K562 (cell line): ENCODE measurements at regions not wholly inside any gene's neighbourhood (a gene's known extent, or its start where the extent isn't known, plus 50 kb on each side); places are given as distances from the start of the nearest gene placed in this dataset.
A peak's percentile ranks its signal among the peaks of the same experiment; 100 is the strongest.

Experiments used
- ATAC-seq: fragments of 200-7000 bp; cut with Tn5 transposase; 3 replicates; pipeline ENCODE4 v1.9.1; 2020; ENCODE audit warnings: moderate library complexity
- BruUV-seq: library from RNA; stranded (reverse); fragments of 400-500 nt; replicated peaks from 2 replicates; lab custom pipeline; 2021; lab: Mats Ljungman, UMichigan
- CTCF ChIA-PET: fragments of 300-600 bp; formaldehyde crosslinking; extraction: SDS; loops from one replicate; lab custom pipeline; 2021; ENCODE audit warnings: low intra/inter-chr PET ratio; lab: Yijun Ruan, JAX
- POLR2A ChIA-PET: fragments of 300-600, 350-650 bp; sonication (Branson Sonifier 250); formaldehyde crosslinking; extraction: SDS; loops from one replicate; lab custom pipeline; 2021; ENCODE audit warnings: antibody characterized with exemption, inconsistent platforms; lab: Yijun Ruan, JAX
- DNase-seq, 4 experiments: peaks; one replicate each; pipeline versions ENCODE4 v3.0.0 to v3.0.0-alpha.2; 2011 to 2018; ENCODE audit warnings: low spot score in 3 of 4, mixed read lengths in 3 of 4; ENCODE audit errors: extremely low read depth in 1 of 4
- FAIRE-seq: peaks from 2 replicates; lab custom pipeline; 2011; peaks lifted over from hg19 to GRCh38; lab: Jason Lieb, UNC
- H2AFZ ChIP-seq: 2 replicates; pipeline ENCODE4 v1.6.0; 2011; ENCODE audit warnings: low read depth, low read length, control low read depth, inconsistent platforms
- H3K27ac ChIP-seq: fragments of 200-600 bp; 3 replicates; pipeline ENCODE4 v1.8.0; 2011; ENCODE audit warnings: low read depth, mild to moderate bottlenecking, control low read depth, inconsistent platforms, low read length, moderate library complexity, mixed read lengths; ENCODE audit errors: extremely low read depth
- H3K27me3 ChIP-seq, 2 experiments: fragments of 300-600 bp in 1 of 2; 2 replicates in 1 of 2; 3 replicates in 1 of 2; pipeline versions ENCODE4 v1.6.0 to v1.8.0; 2011; ENCODE audit warnings: inconsistent platforms in 2 of 2, low read length in 2 of 2, mild to moderate bottlenecking in 1 of 2, mixed read lengths in 1 of 2, moderate library complexity in 1 of 2; ENCODE audit not compliant: control insufficient read depth in 2 of 2, insufficient read depth in 2 of 2
- H3K36me3 ChIP-seq: fragments of 300-600 bp; 3 replicates; pipeline ENCODE4 v1.8.0; 2011; ENCODE audit warnings: mild to moderate bottlenecking, low read length, inconsistent platforms; ENCODE audit not compliant: control insufficient read depth, insufficient read depth
- H3K4me1 ChIP-seq, 2 experiments: fragments of 200-600 bp in 1 of 2; replicated peaks in 1 of 2; 2 replicates in 1 of 2; 3 replicates in 1 of 2; pipeline versions ENCODE4 v1.5.1 to v1.8.0; 2011; ENCODE audit warnings: inconsistent platforms in 2 of 2, low read length in 2 of 2, mild to moderate bottlenecking in 1 of 2, mixed read lengths in 1 of 2, moderate library complexity in 1 of 2; ENCODE audit not compliant: control insufficient read depth in 2 of 2, insufficient read depth in 2 of 2
- H3K4me2 ChIP-seq: 2 replicates; pipeline ENCODE4 v1.6.1; 2011; ENCODE audit warnings: low read length, control low read depth, inconsistent platforms, mixed read lengths; ENCODE audit not compliant: insufficient read depth
- H3K4me3 ChIP-seq: fragments of 200-600 bp; sonication (generic), shearing (Covaris generic); 2 replicates; pipeline ENCODE4 v1.5.1; 2016; ENCODE audit warnings: control low read depth, inconsistent platforms
- H3K79me2 ChIP-seq: fragments of 200-600 bp; 3 replicates; pipeline ENCODE4 v1.8.0; 2011; ENCODE audit warnings: low read length, inconsistent platforms; ENCODE audit not compliant: control insufficient read depth, insufficient read depth
- H3K9ac ChIP-seq, 2 experiments: 2 replicates each; pipeline versions ENCODE4 v1.6.0 to v1.6.1; 2011; ENCODE audit warnings: low read depth in 2 of 2, low read length in 2 of 2, control low read depth in 1 of 2, inconsistent platforms in 1 of 2, mild to moderate bottlenecking in 1 of 2, mixed read lengths in 1 of 2; ENCODE audit not compliant: insufficient read depth in 1 of 2
- H3K9me1 ChIP-seq: one replicate; pipeline ENCODE4 v1.6.0; 2011; ENCODE audit warnings: inconsistent platforms, mild to moderate bottlenecking, low read length, moderate library complexity; ENCODE audit not compliant: control insufficient read depth, insufficient read depth
- H3K9me3 ChIP-seq: replicated peaks from 2 replicates; pipeline ENCODE4 v1.5.1; 2011; ENCODE audit warnings: low read depth, low read length, inconsistent platforms; ENCODE audit not compliant: control insufficient read depth, insufficient read depth
- H4K20me1 ChIP-seq: replicated peaks from 2 replicates; pipeline ENCODE4 v1.6.1; 2011; ENCODE audit warnings: low read length, inconsistent platforms, mixed read lengths; ENCODE audit not compliant: control insufficient read depth, insufficient read depth
- C11orf30 ChIP-seq: fragments of 450-650 bp; IDR thresholded peaks from 2 replicates; pipeline ENCODE4 v1.6.1; 2016; ENCODE audit warnings: low read depth, mild to moderate bottlenecking
- CAMTA2 ChIP-seq: fragments of 250-450 bp; sonication (Bioruptor Pico); conservative IDR thresholded peaks from 2 replicates; pipeline ENCODE4 v1.5.1; 2022
- CBX3 ChIP-seq, 2 experiments: IDR thresholded peaks; 1 replicate in 1 of 2; 2 replicates in 1 of 2; pipeline ENCODE4 v1.6.1; 2012; ENCODE audit warnings: inconsistent platforms in 2 of 2, low read length in 2 of 2, borderline replicate concordance in 1 of 2, control low read depth in 1 of 2
- E2F3 ChIP-seq: fragments of 250-450 bp; sonication (Bioruptor Pico); IDR thresholded peaks from 2 replicates; pipeline ENCODE4 v1.4.0; 2020; ENCODE audit warnings: mild to moderate bottlenecking
- KAT2B ChIP-seq: IDR thresholded peaks from one replicate; pipeline ENCODE4 v1.6.1; 2012; ENCODE audit warnings: low read depth, mild to moderate bottlenecking, control low read depth, inconsistent platforms, low read length, moderate library complexity
- KDM5B ChIP-seq: fragments of 200-600 bp; sonication (generic); IDR thresholded peaks from 2 replicates; pipeline ENCODE4 v1.6.1; 2012; ENCODE audit warnings: low read depth, mild to moderate bottlenecking, moderate library complexity, low read length, control low read depth, inconsistent platforms; ENCODE audit not compliant: insufficient replicate concordance
- KLF16 ChIP-seq: IDR thresholded peaks from 2 replicates; pipeline ENCODE4 v1.6.1; 2016; ENCODE audit warnings: antibody characterized with exemption
- MAFK ChIP-seq: IDR thresholded peaks from 2 replicates; pipeline ENCODE4 v1.6.1; 2011; ENCODE audit warnings: low read length, improper control_type of control experiment
- MYNN ChIP-seq, 2 experiments: sonication (generic); formaldehyde crosslinking in 1 of 2; IDR thresholded peaks; 2 replicates each; pipeline versions ENCODE4 v1.5.0 to v1.6.1; 2016 to 2020; ENCODE audit warnings: antibody characterized with exemption in 1 of 2, missing genetic modification reagents in 1 of 2
- NCOA4 ChIP-seq: fragments of 450-650 bp; IDR thresholded peaks from 2 replicates; pipeline ENCODE4 v1.6.1; 2018; ENCODE audit warnings: mild to moderate bottlenecking; ENCODE audit not compliant: partially characterized antibody
- NFXL1 ChIP-seq: fragments of 450-650 bp; formaldehyde crosslinking; IDR thresholded peaks from 2 replicates; pipeline ENCODE4 v1.4.0; 2021; ENCODE audit warnings: mild to moderate bottlenecking
- RBFOX2 ChIP-seq: fragments of 200-400 bp; formaldehyde crosslinking; IDR thresholded peaks from 2 replicates; pipeline ENCODE4 v1.6.1; 2017; ENCODE audit warnings: low read depth, mild to moderate bottlenecking, low read length, moderate library complexity
- RFX5 ChIP-seq: IDR thresholded peaks from 2 replicates; pipeline ENCODE4 v1.6.1; 2011; ENCODE audit warnings: low read depth, mild to moderate bottlenecking, improper control_type of control experiment, low read length
- TAF1 ChIP-seq: IDR thresholded peaks from 2 replicates; pipeline ENCODE4 v1.6.1; 2011; ENCODE audit warnings: mild to moderate bottlenecking, low read length, moderate library complexity; ENCODE audit not compliant: insufficient read depth, control insufficient read depth, severe bottlenecking; ENCODE audit errors: extremely low read depth
- ZNF140 ChIP-seq: fragments of 250-450 bp; sonication (Bioruptor Pico); IDR thresholded peaks from 2 replicates; pipeline ENCODE4 v1.8.0; 2021; ENCODE audit warnings: moderate library complexity, mild to moderate bottlenecking, inconsistent platforms
- ZNF316 ChIP-seq: fragments of 450-650 bp; IDR thresholded peaks from 2 replicates; pipeline ENCODE4 v1.6.1; 2016
- WGBS: fragments of 100-300 bp; shearing (Covaris generic); methylation state at CpG from one replicate; pipeline ENCODE4 v1.1.6; 2016; ENCODE audit warnings: low coverage, mixed read lengths; ENCODE audit not compliant: insufficient coverage; ENCODE audit errors: missing lambda C conversion rate; 5-methylcytosine and 5-hydroxymethylcytosine counted together
- in situ Hi-C: fragments of 300-500 bp; cut with MboI; formaldehyde crosslinking; loops from 4 replicates; pipeline ENCODE4 v1.15.0; 2018; ENCODE audit warnings: inconsistent platforms, mixed read lengths
- intact Hi-C: fragments of 100-400 bp; cut with micrococcal nuclease; formaldehyde crosslinking; loops from 2 replicates; pipeline ENCODE4 v1.14.2; 2022
- TF ChIP-seq, protein P1 (sequence below), 2 experiments: IDR thresholded peaks; 2 replicates each; pipeline ENCODE4 v1.6.1; 2011; ENCODE audit warnings: borderline replicate concordance in 1 of 2, control low read depth in 1 of 2, low read depth in 1 of 2, low read length in 1 of 2, mild to moderate bottlenecking in 1 of 2, mixed read lengths in 1 of 2, moderate library complexity in 1 of 2; ENCODE audit not compliant: insufficient read depth in 1 of 2, insufficient read length in 1 of 2, poor library complexity in 1 of 2, severe bottlenecking in 1 of 2; ENCODE audit errors: extremely low read depth in 1 of 2
- TF ChIP-seq, protein P2 (sequence below): sonication (generic); formaldehyde crosslinking; IDR thresholded peaks from 2 replicates; pipeline ENCODE4 v1.8.0; 2022; ENCODE audit warnings: mild to moderate bottlenecking, missing genetic modification reagents
- TF ChIP-seq, protein P3 (sequence below): sonication (generic); formaldehyde crosslinking; IDR thresholded peaks from 2 replicates; pipeline ENCODE4 v1.8.1; 2022; ENCODE audit warnings: missing genetic modification reagents

DNA sequence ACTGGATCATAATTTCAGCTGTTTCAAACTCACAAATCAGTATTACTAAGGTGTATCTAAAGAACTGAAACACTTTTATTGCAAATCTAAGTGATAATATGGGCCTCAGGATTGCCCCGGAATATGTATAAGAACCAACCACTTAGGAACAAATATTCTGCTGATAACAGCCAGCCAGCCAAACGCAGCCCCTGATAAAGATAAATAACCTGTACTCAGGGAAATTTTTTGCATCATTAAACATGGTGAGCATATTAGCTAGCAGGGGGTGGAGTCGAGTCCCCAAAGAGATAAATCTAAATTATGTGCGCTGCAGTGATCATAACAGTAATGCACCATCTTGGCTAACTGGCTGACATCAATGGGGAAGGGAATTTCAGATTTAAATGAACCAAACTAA lies 410.2 kb upstream of the MAP3K7 start (continued):
- TF ChIP-seq, protein P1, sequence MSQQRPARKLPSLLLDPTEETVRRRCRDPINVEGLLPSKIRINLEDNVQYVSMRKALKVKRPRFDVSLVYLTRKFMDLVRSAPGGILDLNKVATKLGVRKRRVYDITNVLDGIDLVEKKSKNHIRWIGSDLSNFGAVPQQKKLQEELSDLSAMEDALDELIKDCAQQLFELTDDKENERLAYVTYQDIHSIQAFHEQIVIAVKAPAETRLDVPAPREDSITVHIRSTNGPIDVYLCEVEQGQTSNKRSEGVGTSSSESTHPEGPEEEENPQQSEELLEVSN (IDR thresholded peaks at IDR 0.05; ENCODE audit: borderline replicate concordance in 1 of 2, extremely low read depth in 1 of 2, insufficient read depth in 1 of 2, insufficient read length in 1 of 2, low read depth in 1 of 2, low read length in 1 of 2, poor library complexity in 1 of 2, severe bottlenecking in 1 of 2): no peak
- no peak for TF ChIP-seq RBFOX2
- TF ChIP-seq CBX3 (IDR thresholded peaks at IDR 0.05; ENCODE audit: borderline replicate concordance in 1 of 2, low read length in 2 of 2): no peak
- TF ChIP-seq E2F3: no peak
- no peak for TF ChIP-seq KLF16

DNA sequence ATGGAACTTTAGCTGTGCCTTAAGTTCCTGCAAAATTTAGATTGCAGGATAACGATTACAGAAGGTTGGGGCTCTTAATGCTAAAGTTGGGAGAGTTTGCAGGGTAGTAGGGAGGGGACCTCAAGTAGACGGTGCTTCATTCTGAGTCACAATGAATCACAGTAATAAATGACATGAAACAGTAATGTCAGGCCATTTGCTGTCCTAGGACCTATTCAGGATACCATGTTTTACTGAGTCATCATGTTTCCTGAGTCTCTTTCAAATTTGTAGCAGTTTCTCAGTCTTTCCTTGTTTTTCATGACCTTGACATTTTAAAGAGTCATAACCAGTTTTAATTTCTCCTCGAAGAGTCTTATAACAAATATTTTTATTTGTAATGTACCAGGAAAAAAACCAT lies 406.9 kb upstream of the MAP3K7 start:
- no TSS peak for BruUV-seq
- ChIA-PET POLR2A (interaction anchor here (1.1 kb wide), 1 partner anchor 14 kb away, joined by 4 read pairs; no protein-coding TSS in a partner anchor), CTCF (no interaction called here)
- 0% methylated on average over 3 of the region's 3 CpGs for WGBS
- FAIRE-seq (no peak), DNase-seq (no peak), ATAC-seq (no peak)
- Histone ChIP-seq H4K20me1 (no peaks in the 10 kb centered on the region), H3K9me3 (no peaks in the 10 kb centered on the region), H3K27me3 (no peaks in the 10 kb centered on the region), H3K27ac (no peak overlapping the region), H3K4me3 (no peak overlapping the region), H3K4me1 (no peaks in the 10 kb centered on the region), H3K9me1 (no peaks in the 10 kb centered on the region), H3K4me2 (no peak overlapping the region), H3K79me2 (no peaks in the 10 kb centered on the region), H3K9ac (no peak overlapping the region), H3K36me3 (no peaks in the 10 kb centered on the region), H2AFZ (no peak overlapping the region)
- intact Hi-C loops (no loop called here), in situ Hi-C loops (no loop called here)
- TF ChIP-seq MYNN (IDR thresholded peaks at IDR 0.05): no peak
- TF ChIP-seq MYNN (CRISPR knock-in tag; IDR thresholded peaks at IDR 0.05): no peak
- peak; percentile 48 for TF ChIP-seq C11orf30
- TF ChIP-seq NFXL1 (CRISPR knock-in tag): no peak
- TF ChIP-seq KDM5B: no peak
- no peak for TF ChIP-seq CAMTA2 (CRISPR knock-in tag)
- no peak for TF ChIP-seq NCOA4
- TF ChIP-seq KAT2B: no peak
- TF ChIP-seq, protein P2, sequence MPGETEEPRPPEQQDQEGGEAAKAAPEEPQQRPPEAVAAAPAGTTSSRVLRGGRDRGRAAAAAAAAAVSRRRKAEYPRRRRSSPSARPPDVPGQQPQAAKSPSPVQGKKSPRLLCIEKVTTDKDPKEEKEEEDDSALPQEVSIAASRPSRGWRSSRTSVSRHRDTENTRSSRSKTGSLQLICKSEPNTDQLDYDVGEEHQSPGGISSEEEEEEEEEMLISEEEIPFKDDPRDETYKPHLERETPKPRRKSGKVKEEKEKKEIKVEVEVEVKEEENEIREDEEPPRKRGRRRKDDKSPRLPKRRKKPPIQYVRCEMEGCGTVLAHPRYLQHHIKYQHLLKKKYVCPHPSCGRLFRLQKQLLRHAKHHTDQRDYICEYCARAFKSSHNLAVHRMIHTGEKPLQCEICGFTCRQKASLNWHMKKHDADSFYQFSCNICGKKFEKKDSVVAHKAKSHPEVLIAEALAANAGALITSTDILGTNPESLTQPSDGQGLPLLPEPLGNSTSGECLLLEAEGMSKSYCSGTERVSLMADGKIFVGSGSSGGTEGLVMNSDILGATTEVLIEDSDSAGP (CRISPR knock-in tag): no peak
- TF ChIP-seq ZNF316: peak; percentile 54
- TF ChIP-seq TAF1: no peak
- TF ChIP-seq, protein P3, sequence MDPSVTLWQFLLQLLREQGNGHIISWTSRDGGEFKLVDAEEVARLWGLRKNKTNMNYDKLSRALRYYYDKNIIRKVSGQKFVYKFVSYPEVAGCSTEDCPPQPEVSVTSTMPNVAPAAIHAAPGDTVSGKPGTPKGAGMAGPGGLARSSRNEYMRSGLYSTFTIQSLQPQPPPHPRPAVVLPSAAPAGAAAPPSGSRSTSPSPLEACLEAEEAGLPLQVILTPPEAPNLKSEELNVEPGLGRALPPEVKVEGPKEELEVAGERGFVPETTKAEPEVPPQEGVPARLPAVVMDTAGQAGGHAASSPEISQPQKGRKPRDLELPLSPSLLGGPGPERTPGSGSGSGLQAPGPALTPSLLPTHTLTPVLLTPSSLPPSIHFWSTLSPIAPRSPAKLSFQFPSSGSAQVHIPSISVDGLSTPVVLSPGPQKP (CRISPR knock-in tag): no peak
- no peak for TF ChIP-seq ZNF140
- TF ChIP-seq MAFK: 0 out of 2 replicates have a peak, but pooled peaks have one; percentile 13
- TF ChIP-seq RFX5: no peak
